HG03457 (cell line): ENCODE measurements at regions not wholly inside any gene's neighbourhood (a gene's known extent, or its start where the extent isn't known, plus 50 kb on each side); places are given as distances from the start of the nearest gene placed in this dataset.
"Not testable (repeated sequence)": the region's sequence is repeated elsewhere in the genome, so short reads cannot be mapped to it uniquely, and the experiment has no call there.

Experiments
- ATAC-seq: cut with Tn5 transposase; IDR thresholded peaks from one replicate; pipeline ENCODE4 v1.9.1; 2021; ENCODE audit warnings: moderate number of reproducible peaks; ENCODE audit not compliant: unreplicated experiment

DNA sequence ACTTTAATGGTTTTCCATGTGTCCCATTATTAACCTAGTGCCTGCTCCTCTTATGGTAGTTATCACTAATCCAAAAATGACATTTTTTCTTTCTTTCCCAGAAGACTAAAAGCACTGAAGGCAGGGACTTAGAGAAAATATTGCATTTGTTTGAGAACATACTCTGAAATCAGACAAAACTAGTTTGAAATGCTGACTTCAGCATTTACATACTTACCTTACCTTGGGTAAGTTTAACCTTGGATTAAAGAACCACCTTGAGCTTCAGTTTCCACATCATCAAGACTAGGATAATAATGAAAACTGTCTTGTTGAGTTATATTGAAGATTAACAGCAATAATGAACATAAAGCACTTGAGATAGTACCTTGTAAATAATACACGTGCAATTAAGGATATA, 413.0 kb downstream of the SOX2 start:
- ATAC-seq = no peak

DNA sequence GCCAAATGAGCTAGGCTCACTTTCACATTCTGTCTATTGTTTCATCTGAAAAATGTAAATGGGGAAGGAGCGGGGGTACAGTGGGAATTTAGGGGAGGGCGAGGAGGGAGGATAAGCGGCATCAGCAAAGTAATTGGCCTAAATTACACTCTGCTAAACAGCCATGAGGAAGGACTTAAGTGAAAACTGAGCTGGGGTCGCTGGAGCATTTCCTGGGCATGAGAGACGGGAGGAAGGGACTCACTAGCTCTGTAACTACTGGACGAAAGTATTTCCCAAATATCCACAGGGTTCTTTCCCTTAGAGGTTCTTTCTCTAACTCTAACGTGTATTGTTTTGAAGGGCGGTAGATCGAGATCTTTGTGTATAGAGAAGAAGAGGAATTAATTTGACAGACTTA, 418.0 kb downstream of the SOX2 start:
- ATAC-seq = no peak

DNA sequence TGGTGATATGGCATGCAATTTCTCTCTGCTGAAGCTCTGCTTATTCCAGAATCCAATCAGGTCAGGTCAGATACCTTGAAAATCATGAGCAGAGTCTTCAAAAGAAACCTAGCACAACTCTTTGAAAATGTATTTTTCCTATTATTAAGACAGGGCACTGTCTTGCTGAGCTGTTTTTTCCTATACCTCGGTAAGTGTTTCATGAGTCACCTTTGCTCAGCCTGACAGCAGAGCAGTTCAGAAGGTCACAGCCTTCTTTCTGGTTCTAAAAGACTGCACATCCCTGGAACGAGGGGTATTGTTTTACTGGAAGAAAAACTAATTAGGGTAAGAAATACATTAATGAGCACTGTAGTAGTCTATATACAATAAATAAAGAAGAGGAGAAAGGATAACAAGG, 422.0 kb downstream of the SOX2 start:
- ATAC-seq = no peak

DNA sequence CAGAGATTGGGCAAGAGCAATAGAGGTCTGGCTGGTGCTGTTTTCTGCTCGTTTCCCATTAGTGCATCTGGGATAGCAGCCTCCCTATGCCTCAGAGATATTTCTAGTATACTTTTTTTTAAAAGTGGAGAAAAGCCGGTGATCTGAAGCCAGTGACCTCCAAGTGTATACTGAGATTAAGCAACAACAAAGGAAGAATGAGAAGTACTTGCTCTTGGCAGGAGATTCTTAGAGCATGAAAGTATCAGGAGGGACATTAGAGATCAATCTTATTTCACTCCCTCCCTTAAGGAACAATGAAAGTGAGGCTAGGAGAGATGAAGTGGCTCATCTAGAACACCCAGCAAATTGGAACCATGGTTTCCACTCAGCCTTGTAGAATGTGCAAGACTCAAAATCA, 423.3 kb downstream of the SOX2 start:
- no peak for ATAC-seq

DNA sequence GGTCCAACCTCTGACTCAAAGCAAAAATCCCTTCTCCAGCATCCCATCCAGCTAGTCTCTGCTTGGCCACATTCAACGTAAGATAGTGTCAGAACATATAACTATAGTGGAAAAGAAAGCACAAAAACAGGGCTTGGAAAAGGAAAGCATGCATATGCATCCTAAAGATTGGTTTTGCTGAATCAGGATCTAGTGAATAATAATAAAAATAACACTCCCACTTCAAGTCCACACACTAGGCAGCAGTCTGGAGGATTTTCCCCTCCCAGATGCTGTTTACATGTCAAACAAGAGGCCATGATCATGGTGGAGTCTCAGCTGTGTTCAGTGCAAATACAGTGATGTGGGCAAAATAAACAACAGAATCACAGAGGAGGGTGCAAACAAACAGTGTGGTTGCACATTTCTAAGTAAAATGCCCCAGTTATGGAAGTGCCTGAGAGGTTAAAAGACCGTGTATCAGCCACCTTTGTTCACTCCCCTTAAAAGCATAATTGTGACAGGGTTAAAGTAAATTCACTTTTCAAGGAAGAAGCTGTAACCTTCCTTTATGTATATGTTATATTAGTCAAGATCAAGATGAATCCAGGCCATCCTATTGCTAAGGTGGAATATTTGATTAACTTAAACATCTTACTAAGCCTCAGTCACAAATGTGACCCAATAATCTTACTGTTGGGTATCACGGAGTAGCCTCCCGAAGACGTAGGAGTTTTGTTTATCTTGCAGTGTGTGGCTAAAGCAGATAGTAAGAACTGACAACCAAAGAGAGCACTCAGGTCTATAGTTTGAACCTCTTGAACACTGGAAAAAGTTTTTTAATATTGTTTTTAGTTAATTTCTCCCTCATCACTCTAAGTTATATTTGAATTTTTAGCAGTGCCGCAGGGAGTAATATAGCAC, 424.5 kb downstream of the SOX2 start:
- ATAC-seq = no peak

DNA sequence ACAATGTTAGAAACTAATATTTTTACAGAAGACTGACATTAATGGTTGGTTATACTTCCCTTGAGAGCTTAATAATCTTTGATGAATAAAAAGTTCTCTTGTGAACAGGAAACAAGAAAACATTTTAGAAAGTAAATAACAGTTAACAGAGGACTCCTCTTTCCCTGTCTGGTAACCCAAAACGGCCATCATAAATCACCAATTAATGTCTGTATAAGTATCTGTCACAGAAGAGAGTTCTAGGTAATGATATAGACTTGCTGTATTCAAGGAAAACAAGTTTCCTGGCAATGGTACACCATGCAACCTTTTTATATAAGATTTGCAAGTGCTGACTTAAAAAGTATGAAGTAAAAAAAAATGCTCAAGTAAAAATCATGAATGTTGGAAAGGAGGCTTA, 426.7 kb downstream of the SOX2 start:
- ATAC-seq = no peak

DNA sequence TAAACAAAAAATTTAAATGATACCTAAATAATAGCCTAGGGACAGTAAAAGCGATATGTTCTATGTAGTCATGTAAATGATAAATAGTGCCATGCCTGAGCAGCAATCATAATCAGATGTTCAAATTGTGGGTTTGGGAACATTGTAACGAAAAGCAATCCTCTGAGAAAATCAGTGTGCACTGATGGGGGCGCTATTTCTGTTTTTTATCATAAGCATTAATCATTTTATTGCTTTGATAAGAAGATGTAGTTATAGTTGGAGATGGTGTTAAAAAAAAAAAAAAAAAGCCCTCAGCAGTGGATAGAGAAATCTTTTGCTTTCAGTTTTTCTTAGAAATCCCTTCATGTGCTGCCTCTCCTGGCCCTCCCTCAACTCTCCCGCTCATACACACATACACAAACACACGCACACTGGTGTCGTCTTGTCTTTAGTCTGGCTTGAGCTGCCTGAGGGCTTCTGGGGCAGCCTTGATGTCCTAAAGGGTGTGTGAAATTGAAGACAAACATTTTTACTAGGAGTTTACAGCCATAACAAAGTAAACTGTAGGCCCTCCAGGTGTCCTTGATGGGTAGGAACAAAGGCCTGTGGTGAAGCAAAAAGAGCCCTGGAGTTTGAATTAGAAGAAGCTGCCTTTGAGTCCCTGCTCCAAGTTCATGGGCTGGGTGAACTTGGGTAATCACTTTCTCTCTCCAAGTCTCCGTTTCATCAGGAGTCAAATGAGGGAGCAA, 428.1 kb downstream of the SOX2 start:
- ATAC-seq = no peak

DNA sequence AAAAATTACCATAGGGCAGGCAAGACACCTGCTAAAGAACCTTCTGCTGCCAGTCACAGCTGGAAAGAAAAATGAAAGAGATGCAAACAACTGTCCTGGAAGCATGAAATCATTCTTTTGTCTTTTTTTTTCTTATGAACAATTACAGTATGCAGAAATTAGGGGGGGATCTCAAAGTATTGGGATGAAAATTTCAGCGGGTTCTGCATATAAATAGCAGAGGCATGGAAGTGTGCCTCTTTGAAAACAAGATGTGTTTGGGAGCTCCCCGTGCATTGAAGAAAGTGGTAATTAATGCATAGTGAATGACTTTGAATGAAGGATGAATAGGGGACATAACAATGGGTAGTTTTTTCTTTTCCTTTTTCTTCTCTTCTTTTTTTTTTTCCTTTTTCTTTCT, 431.2 kb downstream of the SOX2 start:
- no peak for ATAC-seq

DNA sequence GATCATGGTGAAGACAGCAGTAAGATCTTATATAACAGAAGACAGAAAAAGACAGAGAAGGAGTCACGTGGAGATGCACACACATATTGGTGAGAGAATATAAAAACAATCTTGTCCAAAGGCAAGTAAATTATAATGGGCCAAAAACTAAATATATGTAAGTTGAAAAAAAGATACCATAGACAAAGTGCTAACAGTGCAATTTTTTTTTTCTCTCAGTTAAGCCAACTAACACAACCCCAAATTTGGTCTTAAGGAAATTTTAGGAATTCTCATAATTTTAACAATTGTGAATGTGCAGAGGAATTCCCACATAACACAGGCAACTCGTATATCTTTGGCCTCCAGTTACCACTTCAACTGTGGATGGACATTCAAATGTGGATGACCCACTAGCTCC, 432.2 kb downstream of the SOX2 start:
- no peak for ATAC-seq

DNA sequence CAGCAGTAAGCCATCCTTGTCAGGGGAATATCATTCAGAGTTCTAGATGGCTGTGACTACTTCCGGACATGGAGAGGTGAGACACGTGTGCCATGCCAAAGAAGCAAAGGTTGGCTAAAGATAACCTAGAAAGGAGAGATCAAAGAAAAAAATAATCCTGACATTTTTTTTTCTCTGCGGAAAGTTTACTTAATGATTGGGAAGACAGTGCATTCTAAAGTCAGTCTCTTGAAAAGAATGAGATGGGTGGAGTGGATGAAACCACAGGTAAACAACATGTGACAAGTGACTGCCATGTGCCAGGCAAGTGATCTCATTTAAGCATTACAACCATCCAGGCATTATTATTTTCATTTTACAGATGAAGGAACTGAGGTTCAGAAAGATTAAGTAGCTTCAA, 436.6 kb downstream of the SOX2 start:
- no peak for ATAC-seq

DNA sequence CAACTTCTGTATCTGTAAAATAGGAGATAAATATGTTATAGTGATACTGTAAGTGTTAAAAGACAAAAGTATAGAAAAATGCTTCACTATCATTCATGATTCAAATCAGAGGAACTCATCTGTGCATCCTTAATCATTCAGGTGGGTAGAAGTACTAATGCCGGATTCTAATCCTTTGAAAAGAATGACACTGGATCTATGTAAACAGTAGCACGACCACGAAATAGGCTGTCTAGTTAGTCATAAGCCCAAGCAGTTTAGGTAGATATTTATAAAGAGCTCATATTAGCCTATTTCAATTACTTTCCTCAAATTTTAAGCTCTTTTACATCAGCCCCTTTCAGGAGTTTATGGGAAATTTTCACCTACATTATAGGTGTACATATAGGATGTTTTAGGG, 437.9 kb downstream of the SOX2 start:
- no peak for ATAC-seq

DNA sequence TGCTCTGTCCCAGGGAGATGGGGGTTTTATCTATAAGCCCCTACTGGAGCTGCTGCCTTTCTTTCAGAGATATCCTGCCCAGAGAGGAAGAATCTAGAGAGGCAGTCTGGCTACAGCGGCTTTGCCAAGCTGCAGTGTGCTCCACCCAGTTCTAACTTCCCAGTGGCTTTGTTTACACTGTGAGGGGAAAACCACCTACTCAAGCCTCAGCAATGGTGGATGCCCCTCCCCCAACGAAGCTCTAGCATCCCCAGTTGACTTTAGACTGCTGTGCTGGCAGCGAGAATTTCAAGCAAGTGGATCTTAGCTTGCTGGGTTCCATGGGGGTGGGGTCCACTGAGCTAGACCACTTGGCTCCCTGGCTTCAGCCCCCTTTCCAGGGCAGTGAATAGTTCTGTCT, 444.6 kb downstream of the SOX2 start:
- ATAC-seq = not testable (repeated sequence)

DNA sequence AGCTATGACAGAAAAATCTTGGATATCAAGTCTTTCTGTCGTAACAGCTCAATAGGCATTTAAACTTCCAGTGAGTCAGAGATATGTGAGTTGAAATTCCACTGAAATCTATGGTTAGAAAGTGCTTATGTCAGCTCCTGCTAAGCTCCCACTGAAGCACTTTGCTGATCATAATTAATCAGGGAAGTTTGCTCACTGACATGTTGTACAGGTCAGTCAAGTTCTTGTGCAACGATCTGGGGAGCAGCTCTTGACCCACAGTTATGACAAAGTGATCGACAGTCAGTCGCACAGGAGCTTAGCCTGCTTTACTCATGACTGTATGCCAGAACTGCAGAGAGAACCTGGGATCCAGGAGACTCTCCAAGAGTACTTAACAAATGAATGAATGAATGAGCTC, 453.5 kb downstream of the SOX2 start:
- no peak for ATAC-seq

DNA sequence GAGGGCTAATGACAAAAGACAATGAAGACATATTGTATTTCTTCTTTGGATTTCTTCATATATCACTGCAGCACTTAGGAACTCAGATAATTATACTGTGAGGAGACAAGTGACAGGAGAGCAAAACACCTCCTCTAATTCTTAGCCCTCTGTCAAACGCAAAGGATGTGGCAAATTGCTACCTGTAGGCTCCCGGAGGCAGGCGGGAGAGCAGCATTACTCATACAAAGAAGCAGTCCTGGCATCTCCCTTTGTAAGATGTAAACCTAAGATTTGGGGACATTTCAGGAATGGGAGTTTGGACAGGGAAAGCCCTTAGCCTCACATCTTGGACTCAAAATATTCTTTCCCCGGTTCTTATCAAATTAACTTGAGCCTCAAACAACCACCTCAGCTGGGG, 460.8 kb downstream of the SOX2 start:
- no peak for ATAC-seq

DNA sequence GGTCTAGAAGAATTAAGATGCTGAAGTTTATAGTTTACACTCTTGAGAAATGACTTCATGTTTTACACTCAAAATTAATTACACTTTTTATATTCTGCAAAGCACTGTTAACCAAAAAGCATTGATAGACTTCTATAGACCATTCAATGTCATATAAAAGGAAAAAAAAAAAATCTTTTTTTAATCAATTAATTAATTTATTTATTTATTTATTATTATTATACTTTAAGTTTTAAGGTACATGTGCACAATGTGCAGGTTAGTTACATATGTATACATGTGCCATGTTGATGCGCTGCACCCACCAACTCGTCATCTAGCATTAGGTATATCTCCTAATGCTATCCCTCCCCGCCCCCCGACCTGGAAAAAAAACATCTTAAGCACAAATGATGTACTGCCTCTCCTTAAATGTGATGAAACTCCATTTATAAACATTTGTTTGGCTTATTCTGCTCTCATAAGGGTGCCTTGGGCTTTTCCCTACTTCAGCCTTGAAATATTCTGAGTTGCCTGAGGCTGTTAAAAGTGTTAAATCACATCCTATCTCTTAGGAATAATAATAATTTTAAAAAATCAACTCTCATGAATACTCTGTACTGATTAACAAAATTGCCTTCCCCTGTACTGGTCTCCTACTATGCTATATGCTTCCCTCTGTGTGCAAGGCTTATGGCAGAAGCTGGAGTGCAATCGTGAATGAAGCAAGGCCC, 466.9 kb downstream of the SOX2 start:
- ATAC-seq = no peak

DNA sequence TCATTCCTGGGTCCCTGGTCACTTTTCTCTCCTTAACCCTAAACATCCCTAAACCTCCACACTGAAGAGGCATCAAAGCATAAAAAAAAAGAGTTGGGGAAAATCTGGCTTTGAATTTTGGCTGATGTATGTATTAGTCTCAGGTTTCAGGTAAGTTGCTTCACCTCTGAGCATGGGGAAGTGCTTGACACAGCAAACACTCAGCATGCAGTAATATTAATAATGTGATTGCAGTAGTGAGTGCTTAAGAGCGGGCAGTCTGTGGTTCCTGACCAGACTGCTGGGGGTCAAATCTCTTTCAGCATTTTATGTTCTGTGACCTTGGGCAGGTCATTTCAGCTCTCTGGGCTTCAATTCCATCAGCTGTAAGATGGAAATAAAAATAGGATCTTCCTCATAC, 467.9 kb downstream of the SOX2 start:
- ATAC-seq = no peak

DNA sequence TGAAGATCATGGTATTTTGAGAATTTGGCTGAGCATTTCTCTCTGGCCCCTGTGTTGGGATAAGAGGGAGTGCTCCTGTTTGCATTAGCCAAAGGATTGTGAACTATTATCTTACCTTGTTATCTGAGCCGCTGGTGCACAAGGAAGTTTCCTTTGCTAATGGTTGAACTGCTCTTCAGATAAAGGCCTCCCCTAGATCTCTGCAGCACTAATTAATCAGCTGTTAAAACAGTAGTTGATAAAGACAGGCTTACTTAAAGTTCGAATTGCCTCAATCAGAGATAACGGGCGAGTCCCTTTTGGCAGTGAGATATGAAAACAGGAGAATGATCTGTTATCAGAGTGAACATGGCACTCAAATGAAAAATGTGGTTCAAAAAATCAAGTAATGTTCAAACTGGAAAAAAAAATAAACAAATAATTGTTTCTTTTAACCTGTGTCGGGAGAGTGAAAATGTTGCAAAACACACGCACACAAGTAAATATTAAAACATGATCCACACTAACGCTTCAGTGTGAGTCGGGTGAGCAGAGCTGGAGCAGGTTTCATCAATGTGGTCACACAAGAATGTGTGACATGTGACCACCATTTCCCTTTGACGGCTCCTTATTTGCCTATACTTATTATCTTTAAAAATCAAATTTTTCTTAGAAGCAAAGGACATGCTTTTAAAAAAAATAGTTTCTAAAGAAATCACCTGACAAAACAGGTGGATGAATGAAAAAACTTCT, 469.1 kb downstream of the SOX2 start:
- no peak for ATAC-seq

DNA sequence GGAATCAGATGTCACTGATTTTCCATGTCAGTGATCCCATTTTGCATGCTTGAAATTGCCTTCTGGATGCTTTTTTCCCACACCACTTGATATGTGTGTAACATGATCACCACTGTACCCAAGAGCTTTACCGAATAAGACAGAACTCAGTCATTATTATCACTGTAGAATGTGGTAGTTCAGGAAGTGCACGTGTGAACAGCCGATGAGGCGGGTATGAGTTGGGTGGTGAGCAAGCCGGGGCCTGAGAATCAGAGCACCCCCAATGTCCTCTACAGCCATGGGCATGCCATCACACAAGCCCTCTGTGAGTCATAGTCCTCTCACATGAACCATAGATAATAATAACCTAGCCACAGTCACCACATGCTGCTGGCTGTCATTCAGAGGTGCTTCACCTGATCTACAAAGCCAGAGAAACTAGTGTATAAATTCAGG, 470.8 kb downstream of the SOX2 start:
- no peak for ATAC-seq

DNA sequence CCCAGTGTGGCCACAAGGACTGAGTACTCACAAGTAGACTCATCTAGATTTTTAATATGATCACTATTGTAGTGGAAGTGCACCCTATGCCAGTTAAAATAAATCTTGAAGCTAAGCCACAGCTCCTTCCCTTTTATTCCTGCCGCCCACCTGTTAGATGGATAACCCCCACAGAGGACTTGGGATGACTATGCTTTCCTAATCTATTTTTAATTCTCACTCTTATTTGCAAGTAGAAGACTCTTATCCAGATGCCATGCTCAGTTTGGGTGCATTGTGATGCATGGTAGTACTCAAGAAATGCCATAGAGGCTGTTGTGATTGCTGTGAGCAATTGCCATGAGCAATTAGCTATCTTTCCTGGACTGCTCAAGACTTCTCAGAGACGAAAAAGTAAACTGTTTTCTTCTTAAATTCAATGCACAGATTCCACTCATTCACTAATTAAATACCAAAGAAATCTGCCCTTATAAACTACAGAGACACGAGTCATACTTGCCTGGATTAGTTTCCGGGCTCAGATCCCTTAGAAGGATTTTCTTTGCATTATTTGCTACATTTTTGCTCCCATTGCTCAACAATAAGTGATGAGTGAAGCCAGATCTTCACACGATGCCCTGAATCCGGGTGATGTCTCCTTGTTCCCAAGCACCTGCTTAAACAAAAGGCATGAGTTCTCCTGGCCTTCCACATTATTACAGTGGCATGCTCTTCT, 472.1 kb downstream of the SOX2 start:
- no peak for ATAC-seq

DNA sequence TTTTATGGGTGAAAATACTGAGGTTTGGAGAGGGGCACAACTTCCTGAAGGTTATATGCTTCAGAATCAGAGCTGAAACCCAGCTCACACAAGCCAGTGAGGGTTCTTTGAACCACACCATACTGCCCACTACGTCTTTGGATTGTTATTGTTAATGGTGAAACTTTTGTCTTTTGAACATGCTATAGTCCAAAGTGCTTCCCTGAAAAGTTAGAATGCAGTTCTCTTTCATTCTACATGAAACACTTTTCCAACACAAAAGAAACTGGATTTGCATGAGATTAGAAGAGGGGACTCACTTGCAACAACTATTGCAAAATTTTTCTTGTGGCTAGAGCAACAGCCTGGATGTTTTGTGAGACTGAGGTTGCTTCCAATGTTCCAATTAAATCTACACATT, 473.6 kb downstream of the SOX2 start:
- ATAC-seq = no peak
